CD1c-positive myeloid dendritic cell (primary cell): ENCODE measurements at regions not wholly inside any gene's neighbourhood (a gene's known extent, or its start where the extent isn't known, plus 50 kb on each side); places are given as distances from the start of the nearest gene placed in this dataset.
"Not testable (repeated sequence)": the region's sequence is repeated elsewhere in the genome, so short reads cannot be mapped to it uniquely, and the experiment has no call there.

ENCODE experiments used
- DNase-seq: peaks from one replicate; pipeline ENCODE4 v3.0.0-alpha.2; 2016; ENCODE audit errors: extremely low spot score

GRCh38 chr9:85208666-85209065 lies 533.1 kb downstream of the AGTPBP1 start:
- DNase-seq = no peak

GRCh38 chr9:85204176-85204575 lies 534.6 kb downstream of the NTRK2 start:
- no peak for DNase-seq

- no peak for DNase-seq
Observed at GRCh38 chr9:85202596-85202995, 533.1 kb downstream of the NTRK2 start.

GRCh38 chr9:85200726-85201404 lies 531.3 kb downstream of the NTRK2 start:
- DNase-seq = no peak

- no peak for DNase-seq
Observed at GRCh38 chr9:85199866-85200495, 530.5 kb downstream of the NTRK2 start.

- DNase-seq = no peak
Observed at GRCh38 chr9:85192750-85193149, 523.2 kb downstream of the NTRK2 start.

- DNase-seq = no peak
Observed at GRCh38 chr9:85186218-85186585, 516.7 kb downstream of the NTRK2 start.

- DNase-seq = no peak
Observed at GRCh38 chr9:85185486-85186217, 516.1 kb downstream of the NTRK2 start.

GRCh38 chr9:85182383-85182782 lies 512.9 kb downstream of the NTRK2 start:
- DNase-seq = no peak

GRCh38 chr9:85178474-85178873 lies 508.9 kb downstream of the NTRK2 start:
- no peak for DNase-seq

- no peak for DNase-seq
Observed at GRCh38 chr9:85173967-85174366, 504.4 kb downstream of the NTRK2 start.

GRCh38 chr9:85172001-85172978 lies 502.8 kb downstream of the NTRK2 start:
- DNase-seq = no peak

GRCh38 chr9:85171163-85171562 lies 501.6 kb downstream of the NTRK2 start:
- no peak for DNase-seq

GRCh38 chr9:85168412-85168811 lies 498.9 kb downstream of the NTRK2 start:
- no peak for DNase-seq

GRCh38 chr9:85167146-85167545 lies 497.6 kb downstream of the NTRK2 start:
- no peak for DNase-seq

GRCh38 chr9:85163825-85164224 lies 494.3 kb downstream of the NTRK2 start:
- no peak for DNase-seq

GRCh38 chr9:85163415-85163814 lies 493.9 kb downstream of the NTRK2 start:
- DNase-seq = no peak

GRCh38 chr9:85162822-85163221 lies 493.3 kb downstream of the NTRK2 start:
- no peak for DNase-seq

GRCh38 chr9:85160944-85161343 lies 491.4 kb downstream of the NTRK2 start:
- DNase-seq = not testable (repeated sequence)

GRCh38 chr9:85158512-85158911 lies 489.0 kb downstream of the NTRK2 start:
- DNase-seq = no peak

GRCh38 chr9:85157772-85158171 lies 488.2 kb downstream of the NTRK2 start:
- no peak for DNase-seq

GRCh38 chr9:85156652-85157051 lies 487.1 kb downstream of the NTRK2 start:
- no peak for DNase-seq
